ENCODE measurements at regions not wholly inside any gene's neighbourhood (a gene's known extent, or its start where the extent isn't known, plus 50 kb on each side); places are given as distances from the start of the nearest gene placed in this dataset.

GRCh38 chr6:97621111-97621510, 338.1 kb upstream of the MMS22L start:
- TF ChIP-seq CTCF (IDR thresholded peaks at IDR 0.05; ENCODE audit: insufficient read depth, low read length) (no peak), POLR2AphosphoS5 (IDR thresholded peaks at IDR 0.05; ENCODE audit: low read depth) (no peak)

All from HL-60 (cell line).